GM19043 (cell line): ENCODE measurements at regions not wholly inside any gene's neighbourhood (a gene's known extent, or its start where the extent isn't known, plus 50 kb on each side); places are given as distances from the start of the nearest gene placed in this dataset.

Experiments used
- ATAC-seq: cut with Tn5 transposase; IDR thresholded peaks from one replicate; pipeline ENCODE4 v1.9.1; 2021; ENCODE audit warnings: low read depth; ENCODE audit not compliant: unreplicated experiment

GRCh38 chrX:57848857-57849256 lies 61.4 kb downstream of the ZXDA start:
- no peak for ATAC-seq

GRCh38 chrX:57822818-57823217 lies 87.4 kb downstream of the ZXDA start:
- ATAC-seq, result no peak

- no peak for ATAC-seq
Observed at GRCh38 chrX:57822398-57822797, 87.9 kb downstream of the ZXDA start.

GRCh38 chrX:57821703-57822387 lies 88.4 kb downstream of the ZXDA start:
- ATAC-seq, result peak; percentile 77

- ATAC-seq, result no peak
Observed at GRCh38 chrX:57817302-57817701, 93.0 kb downstream of the ZXDA start.

- no peak for ATAC-seq
Observed at GRCh38 chrX:57772637-57773036, 92.6 kb upstream of the NLRP2B start.

GRCh38 chrX:57771689-57772088 lies 91.6 kb upstream of the NLRP2B start:
- no peak for ATAC-seq

- no peak for ATAC-seq
Observed at GRCh38 chrX:57752866-57753265, 72.8 kb upstream of the NLRP2B start.

- ATAC-seq, result no peak
Observed at GRCh38 chrX:57741107-57741506, 61.0 kb upstream of the NLRP2B start.

- ATAC-seq, result no peak
Observed at GRCh38 chrX:57737881-57738280, 57.8 kb upstream of the NLRP2B start.
